GM19351 (cell line): ENCODE measurements at regions not wholly inside any gene's neighbourhood (a gene's known extent, or its start where the extent isn't known, plus 50 kb on each side); places are given as distances from the start of the nearest gene placed in this dataset.
"Not testable (repeated sequence)": the region's sequence is repeated elsewhere in the genome, so short reads cannot be mapped to it uniquely, and the experiment has no call there.

ENCODE experiments used
- ATAC-seq: cut with Tn5 transposase; IDR thresholded peaks from one replicate; pipeline ENCODE4 v1.9.1; 2021; ENCODE audit warnings: mild to moderate bottlenecking, moderate library complexity; ENCODE audit not compliant: unreplicated experiment

GRCh38 chr6:80942911-80943310 lies 809.6 kb downstream of the TENT5A start:
- ATAC-seq = no peak

- ATAC-seq = no peak
Observed at GRCh38 chr6:80940976-80941375, 811.5 kb downstream of the TENT5A start.

- ATAC-seq = no peak
Observed at GRCh38 chr6:80940571-80940970, 811.9 kb downstream of the TENT5A start.

- ATAC-seq = no peak
Observed at GRCh38 chr6:80939898-80940297, 812.6 kb downstream of the TENT5A start.

GRCh38 chr6:80939480-80939879 lies 813.0 kb downstream of the TENT5A start:
- no peak for ATAC-seq

GRCh38 chr6:80938131-80938530 lies 814.4 kb downstream of the TENT5A start:
- no peak for ATAC-seq

- no peak for ATAC-seq
Observed at GRCh38 chr6:80932359-80932758, 820.1 kb downstream of the TENT5A start.

GRCh38 chr6:80930376-80930775 lies 822.1 kb downstream of the TENT5A start:
- ATAC-seq = no peak

- ATAC-seq = no peak
Observed at GRCh38 chr6:80923816-80924215, 817.3 kb downstream of the BCKDHB start.

- no peak for ATAC-seq
Observed at GRCh38 chr6:80922916-80923455, 816.5 kb downstream of the BCKDHB start.

- ATAC-seq = no peak
Observed at GRCh38 chr6:80921861-80922460, 815.5 kb downstream of the BCKDHB start.

- no peak for ATAC-seq
Observed at GRCh38 chr6:80907831-80908230, 801.4 kb downstream of the BCKDHB start.

- ATAC-seq = no peak
Observed at GRCh38 chr6:80903711-80904110, 797.2 kb downstream of the BCKDHB start.

GRCh38 chr6:80886475-80886874 lies 780.0 kb downstream of the BCKDHB start:
- ATAC-seq = no peak

GRCh38 chr6:80872951-80873308 lies 766.5 kb downstream of the BCKDHB start:
- no peak for ATAC-seq

GRCh38 chr6:80872199-80872950 lies 765.9 kb downstream of the BCKDHB start:
- no peak for ATAC-seq

- ATAC-seq = no peak
Observed at GRCh38 chr6:80862756-80863155, 756.3 kb downstream of the BCKDHB start.

- no peak for ATAC-seq
Observed at GRCh38 chr6:80860107-80860506, 753.6 kb downstream of the BCKDHB start.

GRCh38 chr6:80847973-80848372 lies 741.5 kb downstream of the BCKDHB start:
- ATAC-seq = not testable (repeated sequence)

GRCh38 chr6:80832337-80832736 lies 725.9 kb downstream of the BCKDHB start:
- ATAC-seq = no peak

GRCh38 chr6:80793411-80793810 lies 686.9 kb downstream of the BCKDHB start:
- no peak for ATAC-seq

GRCh38 chr6:80792151-80792550 lies 685.7 kb downstream of the BCKDHB start:
- ATAC-seq = no peak
